HG03558 (cell line): ENCODE measurements at regions not wholly inside any gene's neighbourhood (a gene's known extent, or its start where the extent isn't known, plus 50 kb on each side); places are given as distances from the start of the nearest gene placed in this dataset.

Experiments
- ATAC-seq: cut with Tn5 transposase; IDR thresholded peaks from one replicate; pipeline ENCODE4 v1.9.1; 2021; ENCODE audit warnings: moderate number of reproducible peaks; ENCODE audit not compliant: unreplicated experiment; ENCODE audit errors: extremely low read depth

GRCh38 chr18:77803024-77803423, 553.4 kb downstream of the GALR1 start:
- no peak for ATAC-seq

- no peak for ATAC-seq
These were observed 554.7 kb downstream of the GALR1 start for GRCh38 chr18:77804382-77804781.

GRCh38 chr18:77807650-77808049, 558.0 kb downstream of the GALR1 start:
- ATAC-seq = no peak

GRCh38 chr18:77811503-77811902, 561.9 kb downstream of the GALR1 start:
- no peak for ATAC-seq

- no peak for ATAC-seq
These were observed 566.2 kb downstream of the GALR1 start for GRCh38 chr18:77815666-77816338.

GRCh38 chr18:77818328-77818727, 568.7 kb downstream of the GALR1 start:
- no peak for ATAC-seq

- ATAC-seq = no peak
These were observed 570.8 kb downstream of the GALR1 start for GRCh38 chr18:77820472-77820871.

GRCh38 chr18:77821892-77822291, 572.2 kb downstream of the GALR1 start:
- no peak for ATAC-seq

- ATAC-seq = no peak
These were observed 573.0 kb downstream of the GALR1 start for GRCh38 chr18:77822632-77823031.

GRCh38 chr18:77833807-77834206, 584.2 kb downstream of the GALR1 start:
- no peak for ATAC-seq

GRCh38 chr18:77851802-77852201, 602.2 kb downstream of the GALR1 start:
- ATAC-seq = no peak

- no peak for ATAC-seq
These were observed 604.2 kb downstream of the GALR1 start for GRCh38 chr18:77853859-77854258.

- no peak for ATAC-seq
These were observed 608.3 kb downstream of the GALR1 start for GRCh38 chr18:77857678-77858655.

GRCh38 chr18:77859634-77860033, 610.0 kb downstream of the GALR1 start:
- ATAC-seq = no peak

GRCh38 chr18:77862066-77862757, 612.6 kb downstream of the GALR1 start:
- ATAC-seq = no peak

- ATAC-seq = no peak
These were observed 616.2 kb downstream of the GALR1 start for GRCh38 chr18:77865853-77866252.

- no peak for ATAC-seq
These were observed 616.7 kb downstream of the GALR1 start for GRCh38 chr18:77866351-77866750.

GRCh38 chr18:77870199-77870598, 620.6 kb downstream of the GALR1 start:
- ATAC-seq = no peak

- no peak for ATAC-seq
These were observed 621.2 kb downstream of the GALR1 start for GRCh38 chr18:77870894-77871293.

- ATAC-seq = no peak
These were observed 622.5 kb downstream of the GALR1 start for GRCh38 chr18:77872166-77872565.

GRCh38 chr18:77876319-77876865, 626.7 kb downstream of the GALR1 start:
- no peak for ATAC-seq
